ENCODE measurements at regions not wholly inside any gene's neighbourhood (a gene's known extent, or its start where the extent isn't known, plus 50 kb on each side); places are given as distances from the start of the nearest gene placed in this dataset.

DNA sequence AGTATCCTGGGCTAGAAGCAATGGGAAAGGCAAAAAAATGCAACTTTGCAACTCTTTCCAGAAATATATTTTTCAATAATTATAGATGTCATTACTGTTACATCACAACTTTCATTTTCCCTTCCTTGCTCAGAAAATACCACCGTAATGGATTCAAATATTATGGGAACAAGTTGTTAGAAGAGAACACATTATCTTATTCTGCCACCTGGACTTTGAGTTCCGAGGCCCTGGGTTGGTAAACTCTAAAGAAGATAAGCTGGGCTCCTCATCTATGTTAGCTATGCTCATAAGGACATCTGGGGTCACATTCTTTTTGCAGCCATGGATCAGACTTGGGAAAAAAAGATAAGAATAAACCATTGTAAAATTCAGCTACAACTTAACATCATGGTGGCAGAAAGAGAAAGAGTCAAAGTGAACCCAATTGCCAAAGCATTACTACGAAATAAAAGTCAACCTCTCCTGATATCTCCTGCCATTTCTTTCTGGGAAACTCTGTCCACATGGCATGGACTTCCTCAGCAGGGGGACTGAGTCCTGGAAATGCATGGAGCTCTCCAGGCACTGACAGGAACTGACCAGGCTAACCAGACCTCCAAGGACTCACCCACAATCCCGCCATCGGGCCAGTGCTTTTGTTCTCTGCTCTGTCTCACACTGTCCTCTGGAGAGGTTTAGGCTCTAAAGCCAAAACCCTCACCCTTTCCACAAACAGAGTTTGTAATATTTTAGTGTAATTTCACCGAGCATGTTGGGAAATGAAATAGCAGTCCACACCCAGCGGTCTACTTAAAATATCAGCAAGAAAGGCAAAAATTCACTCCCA lies 499.1 kb upstream of the RUNX1 start:
- no peaks in the 10 kb centered on the region for H3K9me3 ChIP-seq (replicated peaks; ENCODE audit: insufficient read depth, low read length)
- H3K9ac ChIP-seq (ENCODE audit: low read length) = no peak overlapping the region
- H3K79me2 ChIP-seq (ENCODE audit: low read length) = no peaks in the 10 kb centered on the region
- H3K4me1 ChIP-seq (ENCODE audit: low read length) = no peaks in the 10 kb centered on the region
- H3K36me3 ChIP-seq (replicated peaks; ENCODE audit: insufficient read depth, low read length) = no peaks in the 10 kb centered on the region
- no peak overlapping the region for H2AFZ ChIP-seq (ENCODE audit: low read length)
- H3K4me3 ChIP-seq (ENCODE audit: low read length) = no peak overlapping the region
- TF ChIP-seq EZH2 (optimal IDR thresholded peaks at IDR 0.05; ENCODE audit: low read depth, low read length) = no peak
- TF ChIP-seq, protein P1, sequence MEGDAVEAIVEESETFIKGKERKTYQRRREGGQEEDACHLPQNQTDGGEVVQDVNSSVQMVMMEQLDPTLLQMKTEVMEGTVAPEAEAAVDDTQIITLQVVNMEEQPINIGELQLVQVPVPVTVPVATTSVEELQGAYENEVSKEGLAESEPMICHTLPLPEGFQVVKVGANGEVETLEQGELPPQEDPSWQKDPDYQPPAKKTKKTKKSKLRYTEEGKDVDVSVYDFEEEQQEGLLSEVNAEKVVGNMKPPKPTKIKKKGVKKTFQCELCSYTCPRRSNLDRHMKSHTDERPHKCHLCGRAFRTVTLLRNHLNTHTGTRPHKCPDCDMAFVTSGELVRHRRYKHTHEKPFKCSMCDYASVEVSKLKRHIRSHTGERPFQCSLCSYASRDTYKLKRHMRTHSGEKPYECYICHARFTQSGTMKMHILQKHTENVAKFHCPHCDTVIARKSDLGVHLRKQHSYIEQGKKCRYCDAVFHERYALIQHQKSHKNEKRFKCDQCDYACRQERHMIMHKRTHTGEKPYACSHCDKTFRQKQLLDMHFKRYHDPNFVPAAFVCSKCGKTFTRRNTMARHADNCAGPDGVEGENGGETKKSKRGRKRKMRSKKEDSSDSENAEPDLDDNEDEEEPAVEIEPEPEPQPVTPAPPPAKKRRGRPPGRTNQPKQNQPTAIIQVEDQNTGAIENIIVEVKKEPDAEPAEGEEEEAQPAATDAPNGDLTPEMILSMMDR (IDR thresholded peaks at IDR 0.05; ENCODE audit: low read length) = no peak
- no peak for TF ChIP-seq EZH2phosphoT487 (IDR thresholded peaks at IDR 0.05; ENCODE audit: low read length)
- H3K4me2 ChIP-seq (ENCODE audit: low read depth, low read length) = no peak overlapping the region
- DNase-seq = no peak
- no peaks in the 10 kb centered on the region for H3K9me2 ChIP-seq (replicated peaks; ENCODE audit: insufficient read depth, low read length)
- H4K20me1 ChIP-seq (ENCODE audit: insufficient read depth, low read length) = no peaks in the 10 kb centered on the region
- H3F3A ChIP-seq (ENCODE audit: insufficient read depth, low read length) = no peaks in the 10 kb centered on the region
- no peaks in the 10 kb centered on the region for H3K27me3 ChIP-seq (replicated peaks; ENCODE audit: insufficient read depth, low read length)
- H3K27ac ChIP-seq (ENCODE audit: low read length) = no peak overlapping the region

DNA sequence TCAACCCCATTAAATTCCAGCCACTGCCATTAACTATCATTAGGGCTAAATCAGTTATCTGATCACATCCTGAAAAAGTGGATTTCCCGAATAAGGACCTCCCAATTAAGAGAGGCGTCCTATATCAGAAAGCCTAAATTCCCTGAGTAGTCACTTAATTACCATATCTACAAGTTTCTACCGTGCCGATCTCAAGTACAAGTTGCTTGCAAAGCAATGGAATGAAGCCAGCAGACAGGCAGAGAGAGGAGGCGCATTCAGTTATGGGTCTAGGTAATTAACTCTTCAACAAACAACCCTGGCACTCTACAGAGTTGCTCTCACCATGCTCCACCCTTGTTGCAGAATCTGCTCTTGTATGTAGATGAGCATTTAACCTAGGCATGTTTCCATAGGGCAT lies 494.6 kb upstream of the RUNX1 start:
- Histone ChIP-seq H3K9me3 (replicated peaks; ENCODE audit: insufficient read depth, low read length) (no peaks in the 10 kb centered on the region), H3K4me3 (ENCODE audit: low read length) (no peak overlapping the region), H3K4me1 (ENCODE audit: low read length) (no peaks in the 10 kb centered on the region), H4K20me1 (ENCODE audit: insufficient read depth, low read length) (no peaks in the 10 kb centered on the region), H3F3A (ENCODE audit: insufficient read depth, low read length) (no peaks in the 10 kb centered on the region), H3K9me2 (replicated peaks; ENCODE audit: insufficient read depth, low read length) (no peaks in the 10 kb centered on the region), H3K27me3 (replicated peaks; ENCODE audit: insufficient read depth, low read length) (no peaks in the 10 kb centered on the region), H3K79me2 (ENCODE audit: low read length) (no peaks in the 10 kb centered on the region), H2AFZ (ENCODE audit: low read length) (no peak overlapping the region), H3K36me3 (replicated peaks; ENCODE audit: insufficient read depth, low read length) (no peaks in the 10 kb centered on the region), H3K4me2 (ENCODE audit: low read depth, low read length) (no peak overlapping the region), H3K9ac (ENCODE audit: low read length) (no peak overlapping the region), H3K27ac (ENCODE audit: low read length) (no peak overlapping the region)
- TF ChIP-seq EZH2phosphoT487 (IDR thresholded peaks at IDR 0.05; ENCODE audit: low read length) = no peak
- TF ChIP-seq, protein P1 (IDR thresholded peaks at IDR 0.05; ENCODE audit: low read length) = no peak
- no peak for TF ChIP-seq EZH2 (optimal IDR thresholded peaks at IDR 0.05; ENCODE audit: low read depth, low read length)
- no peak for DNase-seq

DNA sequence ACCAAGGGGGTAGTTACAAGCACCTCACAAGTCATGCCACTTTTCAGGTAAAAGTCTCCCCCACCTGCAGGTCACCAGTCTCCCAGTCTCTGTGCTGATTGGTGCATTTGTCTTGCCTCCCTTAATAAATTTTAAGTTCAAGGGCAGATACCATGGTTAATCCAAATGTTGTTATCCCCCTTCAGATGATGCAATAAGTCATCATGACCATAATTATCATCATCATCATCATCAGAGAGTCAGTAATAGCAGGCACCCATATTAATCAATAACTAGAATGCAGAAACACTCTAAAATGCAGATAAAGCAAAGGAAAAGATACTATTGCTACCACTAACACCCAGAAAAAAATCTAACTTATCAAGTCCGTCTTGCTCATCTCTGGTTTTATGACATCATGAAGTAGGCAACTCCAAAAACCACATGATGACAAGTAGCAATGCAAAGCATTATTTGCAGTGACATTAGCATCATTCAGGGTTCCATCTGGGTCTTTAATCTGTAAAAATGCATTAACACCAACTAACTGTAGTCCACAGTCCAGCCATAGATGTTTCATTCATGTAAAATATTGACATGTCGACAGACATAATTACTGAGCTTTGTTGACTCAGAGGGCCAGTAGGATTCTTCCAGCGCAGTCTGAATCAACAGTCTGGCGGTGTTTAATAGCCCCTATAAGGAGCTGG lies 492.0 kb upstream of the RUNX1 start:
- Histone ChIP-seq H3K79me2 (ENCODE audit: low read length) (no peaks in the 10 kb centered on the region), H3K36me3 (replicated peaks; ENCODE audit: insufficient read depth, low read length) (no peaks in the 10 kb centered on the region), H4K20me1 (ENCODE audit: insufficient read depth, low read length) (no peaks in the 10 kb centered on the region), H3K4me2 (ENCODE audit: low read depth, low read length) (no peak overlapping the region), H3K27me3 (replicated peaks; ENCODE audit: insufficient read depth, low read length) (no peaks in the 10 kb centered on the region), H3K27ac (ENCODE audit: low read length) (no peak overlapping the region), H2AFZ (ENCODE audit: low read length) (no peak overlapping the region), H3K4me3 (ENCODE audit: low read length) (no peak overlapping the region), H3K9me2 (replicated peaks; ENCODE audit: insufficient read depth, low read length) (no peaks in the 10 kb centered on the region), H3K9me3 (replicated peaks; ENCODE audit: insufficient read depth, low read length) (no peaks in the 10 kb centered on the region), H3F3A (ENCODE audit: insufficient read depth, low read length) (no peaks in the 10 kb centered on the region), H3K9ac (ENCODE audit: low read length) (no peak overlapping the region), H3K4me1 (ENCODE audit: low read length) (no peaks in the 10 kb centered on the region)
- no peak for DNase-seq
- no peak for TF ChIP-seq EZH2phosphoT487 (IDR thresholded peaks at IDR 0.05; ENCODE audit: low read length)
- no peak for TF ChIP-seq EZH2 (optimal IDR thresholded peaks at IDR 0.05; ENCODE audit: low read depth, low read length)
- TF ChIP-seq, protein P1 (IDR thresholded peaks at IDR 0.05; ENCODE audit: low read length) = no peak
